ENCODE measurements at regions not wholly inside any gene's neighbourhood (a gene's known extent, or its start where the extent isn't known, plus 50 kb on each side); places are given as distances from the start of the nearest gene placed in this dataset.

- Histone ChIP-seq H3K4me3 (ENCODE audit: low read length) (no peak overlapping the region), H2AFZ (ENCODE audit: low read length) (no peak overlapping the region), H3K36me3 (ENCODE audit: low read depth, low read length) (no peaks in the 10 kb centered on the region), H3K4me2 (ENCODE audit: low read length) (no peak overlapping the region), H3K9me2 (replicated peaks; ENCODE audit: low read length) (no peaks in the 10 kb centered on the region), H3K9me3 (ENCODE audit: low read length) (no peaks in the 10 kb centered on the region), H3K4me1 (ENCODE audit: insufficient read depth, low read length) (no peaks in the 10 kb centered on the region), H3K79me2 (ENCODE audit: low read length) (no peaks in the 10 kb centered on the region), H3K27ac (ENCODE audit: low read length) (no peak overlapping the region), H3K27me3 (ENCODE audit: low read length) (peaks cover 82% of the 10 kb centered on the region), H3K9ac (ENCODE audit: low read length) (no peak overlapping the region), H3F3A (ENCODE audit: low read length, unreplicated experiment) (no peaks in the 10 kb centered on the region), H4K20me1 (ENCODE audit: low read length) (no peaks in the 10 kb centered on the region)
- no peak for DNase-seq
- intact Hi-C loops (cut with micrococcal nuclease) = no loop called here
- ChIA-PET POLR2A (ENCODE audit: unreplicated experiment) (interaction anchor here (0.6 kb wide), 1 partner anchor 847 kb away, joined by 3 read pairs; no protein-coding TSS in a partner anchor), CTCF (no interaction called here)
- TF ChIP-seq, protein P1, sequence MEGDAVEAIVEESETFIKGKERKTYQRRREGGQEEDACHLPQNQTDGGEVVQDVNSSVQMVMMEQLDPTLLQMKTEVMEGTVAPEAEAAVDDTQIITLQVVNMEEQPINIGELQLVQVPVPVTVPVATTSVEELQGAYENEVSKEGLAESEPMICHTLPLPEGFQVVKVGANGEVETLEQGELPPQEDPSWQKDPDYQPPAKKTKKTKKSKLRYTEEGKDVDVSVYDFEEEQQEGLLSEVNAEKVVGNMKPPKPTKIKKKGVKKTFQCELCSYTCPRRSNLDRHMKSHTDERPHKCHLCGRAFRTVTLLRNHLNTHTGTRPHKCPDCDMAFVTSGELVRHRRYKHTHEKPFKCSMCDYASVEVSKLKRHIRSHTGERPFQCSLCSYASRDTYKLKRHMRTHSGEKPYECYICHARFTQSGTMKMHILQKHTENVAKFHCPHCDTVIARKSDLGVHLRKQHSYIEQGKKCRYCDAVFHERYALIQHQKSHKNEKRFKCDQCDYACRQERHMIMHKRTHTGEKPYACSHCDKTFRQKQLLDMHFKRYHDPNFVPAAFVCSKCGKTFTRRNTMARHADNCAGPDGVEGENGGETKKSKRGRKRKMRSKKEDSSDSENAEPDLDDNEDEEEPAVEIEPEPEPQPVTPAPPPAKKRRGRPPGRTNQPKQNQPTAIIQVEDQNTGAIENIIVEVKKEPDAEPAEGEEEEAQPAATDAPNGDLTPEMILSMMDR (conservative IDR thresholded peaks at IDR 0.05; ENCODE audit: low read depth, low read length) = no peak
- TF ChIP-seq EZH2phosphoT487 (IDR thresholded peaks at IDR 0.05; ENCODE audit: borderline replicate concordance, low read length) (no peak), EZH2 (IDR thresholded peaks at IDR 0.05; ENCODE audit: low read length, unreplicated experiment) (no peak)
- BruUV-seq (replicated peaks) = no TSS peak
- no peak for ATAC-seq
Measured at GRCh38 chr11:95711162-95711944, 78.2 kb downstream of the FAM76B start.

DNA sequence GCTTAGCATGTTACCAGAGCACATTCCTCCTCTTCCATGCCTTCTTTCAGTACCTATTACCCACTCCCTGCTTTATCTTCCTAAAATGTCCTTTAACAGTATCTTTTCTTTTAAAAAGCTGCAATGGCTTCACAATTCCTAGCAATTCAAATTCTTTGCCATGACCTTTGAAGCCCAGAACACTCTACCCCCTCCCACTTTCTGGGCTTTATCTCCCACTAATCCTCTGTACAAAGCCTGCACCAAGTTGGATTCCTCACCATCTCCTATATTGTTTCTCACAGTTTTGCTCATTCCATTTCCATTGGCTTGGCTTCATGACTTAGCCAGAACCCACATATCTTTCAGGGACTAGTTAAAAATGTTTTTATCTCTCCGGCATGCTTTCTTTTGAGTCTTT lies 80.9 kb downstream of the FAM76B start:
- H3K9ac ChIP-seq (ENCODE audit: low read length) = no peak overlapping the region
- no peaks in the 10 kb centered on the region for H3K36me3 ChIP-seq (ENCODE audit: low read depth, low read length)
- intact Hi-C loops (cut with micrococcal nuclease) = no loop called here
- no peak overlapping the region for H3K27ac ChIP-seq (ENCODE audit: low read length)
- no TSS peak for BruUV-seq (replicated peaks)
- no peak for DNase-seq
- H3K9me2 ChIP-seq (replicated peaks; ENCODE audit: low read length) = no peaks in the 10 kb centered on the region
- ChIA-PET POLR2A (ENCODE audit: unreplicated experiment) (no interaction called here), CTCF (no interaction called here)
- no peak for TF ChIP-seq EZH2 (IDR thresholded peaks at IDR 0.05; ENCODE audit: low read length, unreplicated experiment)
- TF ChIP-seq, protein P1 (conservative IDR thresholded peaks at IDR 0.05; ENCODE audit: low read depth, low read length) = no peak
- TF ChIP-seq EZH2phosphoT487 (IDR thresholded peaks at IDR 0.05; ENCODE audit: borderline replicate concordance, low read length) = no peak
- H3K27me3 ChIP-seq (ENCODE audit: low read length) = peaks cover 87% of the 10 kb centered on the region
- H3F3A ChIP-seq (ENCODE audit: low read length, unreplicated experiment) = no peaks in the 10 kb centered on the region
- no peaks in the 10 kb centered on the region for H3K9me3 ChIP-seq (ENCODE audit: low read length)
- no peak overlapping the region for H3K4me3 ChIP-seq (ENCODE audit: low read length)
- no peak overlapping the region for H3K4me2 ChIP-seq (ENCODE audit: low read length)
- H3K4me1 ChIP-seq (ENCODE audit: insufficient read depth, low read length) = no peaks in the 10 kb centered on the region
- H4K20me1 ChIP-seq (ENCODE audit: low read length) = no peaks in the 10 kb centered on the region
- no peaks in the 10 kb centered on the region for H3K79me2 ChIP-seq (ENCODE audit: low read length)
- no peak for ATAC-seq
- H2AFZ ChIP-seq (ENCODE audit: low read length) = no peak overlapping the region

GRCh38 chr11:95706974-95707387 lies 82.6 kb downstream of the FAM76B start:
- ChIA-PET CTCF (no interaction called here), POLR2A (ENCODE audit: unreplicated experiment) (interaction anchor here (0.6 kb wide), 1 partner anchor 512 kb away, joined by 5 read pairs; no protein-coding TSS in a partner anchor)
- intact Hi-C loops (cut with micrococcal nuclease) = no loop called here
- H3K9ac ChIP-seq (ENCODE audit: low read length) = no peak overlapping the region
- no peaks in the 10 kb centered on the region for H4K20me1 ChIP-seq (ENCODE audit: low read length)
- no peak overlapping the region for H3K27ac ChIP-seq (ENCODE audit: low read length)
- ATAC-seq = no peak
- H3K4me1 ChIP-seq (ENCODE audit: insufficient read depth, low read length) = no peaks in the 10 kb centered on the region
- no peaks in the 10 kb centered on the region for H3K36me3 ChIP-seq (ENCODE audit: low read depth, low read length)
- H2AFZ ChIP-seq (ENCODE audit: low read length) = no peak overlapping the region
- no peak for TF ChIP-seq EZH2phosphoT487 (IDR thresholded peaks at IDR 0.05; ENCODE audit: borderline replicate concordance, low read length)
- TF ChIP-seq, protein P1 (conservative IDR thresholded peaks at IDR 0.05; ENCODE audit: low read depth, low read length) = no peak
- no peak for TF ChIP-seq EZH2 (IDR thresholded peaks at IDR 0.05; ENCODE audit: low read length, unreplicated experiment)
- H3K9me3 ChIP-seq (ENCODE audit: low read length) = no peaks in the 10 kb centered on the region
- BruUV-seq (replicated peaks) = no TSS peak
- no peaks in the 10 kb centered on the region for H3K79me2 ChIP-seq (ENCODE audit: low read length)
- no peaks in the 10 kb centered on the region for H3K9me2 ChIP-seq (replicated peaks; ENCODE audit: low read length)
- H3K27me3 ChIP-seq (ENCODE audit: low read length) = peaks cover 71% of the 10 kb centered on the region
- H3K4me3 ChIP-seq (ENCODE audit: low read length) = no peak overlapping the region
- no peak for DNase-seq
- no peak overlapping the region for H3K4me2 ChIP-seq (ENCODE audit: low read length)
- H3F3A ChIP-seq (ENCODE audit: low read length, unreplicated experiment) = no peaks in the 10 kb centered on the region
